ENCODE measurements at regions not wholly inside any gene's neighbourhood (a gene's known extent, or its start where the extent isn't known, plus 50 kb on each side); places are given as distances from the start of the nearest gene placed in this dataset.

- TF ChIP-seq CHD7 (IDR thresholded peaks at IDR 0.05; ENCODE audit: insufficient replicate concordance, low read length) = no peak
- TF ChIP-seq HDAC6 (IDR thresholded peaks at IDR 0.05; ENCODE audit: low read depth, low read length) = no peak
- TF ChIP-seq CHD2 (IDR thresholded peaks at IDR 0.05; ENCODE audit: low read length) = no peak
- no peak for TF ChIP-seq PHF8 (conservative IDR thresholded peaks at IDR 0.05; ENCODE audit: low read depth, low read length)
- TF ChIP-seq, protein P1, sequence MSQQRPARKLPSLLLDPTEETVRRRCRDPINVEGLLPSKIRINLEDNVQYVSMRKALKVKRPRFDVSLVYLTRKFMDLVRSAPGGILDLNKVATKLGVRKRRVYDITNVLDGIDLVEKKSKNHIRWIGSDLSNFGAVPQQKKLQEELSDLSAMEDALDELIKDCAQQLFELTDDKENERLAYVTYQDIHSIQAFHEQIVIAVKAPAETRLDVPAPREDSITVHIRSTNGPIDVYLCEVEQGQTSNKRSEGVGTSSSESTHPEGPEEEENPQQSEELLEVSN (IDR thresholded peaks at IDR 0.05) = no peak
Measured at GRCh38 chr17:70336411-70336810, 167.1 kb downstream of the KCNJ2 start (continued).
